T-helper 1 cell treated with Interleukin-12 subunit alpha and Interleukin-12 subunit beta and Interleukin-4 antibody, amounts not matched to agents 30 μg/mL and 1 μg/mL, for 36 hours (primary cell): ENCODE measurements at regions not wholly inside any gene's neighbourhood (a gene's known extent, or its start where the extent isn't known, plus 50 kb on each side); places are given as distances from the start of the nearest gene placed in this dataset.

Source experiments
- H3K27ac Mint-ChIP-seq: one replicate; pipeline ENCODE4 v1.8.0; 2021; ENCODE audit warnings: mild to moderate bottlenecking, mixed read lengths
- H3K27me3 Mint-ChIP-seq: one replicate; pipeline ENCODE4 v1.8.0; 2021; ENCODE audit warnings: low read depth, mixed read lengths
- H3K36me3 Mint-ChIP-seq: one replicate; pipeline ENCODE4 v1.8.0; 2021; ENCODE audit warnings: low read depth, mixed read lengths
- H3K4me1 Mint-ChIP-seq: one replicate; pipeline ENCODE4 v1.8.0; 2021; ENCODE audit warnings: low read depth, mixed read lengths
- H3K4me3 Mint-ChIP-seq: one replicate; pipeline ENCODE4 v1.8.0; 2021; ENCODE audit warnings: mild to moderate bottlenecking, moderate library complexity, mixed read lengths
- H3K9me3 Mint-ChIP-seq: one replicate; pipeline ENCODE4 v1.8.0; 2021; ENCODE audit warnings: mixed read lengths

GRCh38 chr4:22921936-22922335 is 229.2 kb downstream of the GBA3 start:
- Mint-ChIP-seq H3K36me3 (no peaks in the 10 kb centered on the region), H3K4me3 (no peak overlapping the region), H3K27me3 (no peaks in the 10 kb centered on the region), H3K4me1 (no peaks in the 10 kb centered on the region), H3K27ac (no peak overlapping the region), H3K9me3 (no peaks in the 10 kb centered on the region)

GRCh38 chr4:22911285-22911684 is 218.5 kb downstream of the GBA3 start:
- no peak overlapping the region for H3K4me3 Mint-ChIP-seq
- H3K9me3 Mint-ChIP-seq = no peaks in the 10 kb centered on the region
- no peak overlapping the region for H3K27ac Mint-ChIP-seq
- H3K36me3 Mint-ChIP-seq = no peaks in the 10 kb centered on the region
- no peaks in the 10 kb centered on the region for H3K4me1 Mint-ChIP-seq
- no peaks in the 10 kb centered on the region for H3K27me3 Mint-ChIP-seq

- Mint-ChIP-seq H3K36me3 (no peaks in the 10 kb centered on the region), H3K27me3 (no peaks in the 10 kb centered on the region), H3K4me1 (no peaks in the 10 kb centered on the region), H3K27ac (no peak overlapping the region), H3K9me3 (no peaks in the 10 kb centered on the region), H3K4me3 (no peak overlapping the region)
These were observed 217.5 kb downstream of the GBA3 start for GRCh38 chr4:22910200-22910599.

- H3K36me3 Mint-ChIP-seq = no peaks in the 10 kb centered on the region
- no peaks in the 10 kb centered on the region for H3K4me1 Mint-ChIP-seq
- H3K4me3 Mint-ChIP-seq = no peak overlapping the region
- no peaks in the 10 kb centered on the region for H3K9me3 Mint-ChIP-seq
- H3K27me3 Mint-ChIP-seq = no peaks in the 10 kb centered on the region
- no peak overlapping the region for H3K27ac Mint-ChIP-seq
These were observed 213.3 kb downstream of the GBA3 start for GRCh38 chr4:22906045-22906444.

- no peaks in the 10 kb centered on the region for H3K36me3 Mint-ChIP-seq
- no peaks in the 10 kb centered on the region for H3K27me3 Mint-ChIP-seq
- H3K4me1 Mint-ChIP-seq = no peaks in the 10 kb centered on the region
- no peak overlapping the region for H3K27ac Mint-ChIP-seq
- H3K9me3 Mint-ChIP-seq = no peaks in the 10 kb centered on the region
- H3K4me3 Mint-ChIP-seq = no peak overlapping the region
These were observed 211.2 kb downstream of the GBA3 start for GRCh38 chr4:22903913-22904312.

GRCh38 chr4:22901631-22902030 is 208.9 kb downstream of the GBA3 start:
- Mint-ChIP-seq H3K9me3 (no peaks in the 10 kb centered on the region), H3K4me1 (no peaks in the 10 kb centered on the region), H3K36me3 (no peaks in the 10 kb centered on the region), H3K4me3 (no peak overlapping the region), H3K27ac (no peak overlapping the region), H3K27me3 (peaks cover 3% of the 10 kb centered on the region)

GRCh38 chr4:22900876-22901275 is 208.1 kb downstream of the GBA3 start:
- Mint-ChIP-seq H3K36me3 (no peaks in the 10 kb centered on the region), H3K4me1 (no peaks in the 10 kb centered on the region), H3K4me3 (no peak overlapping the region)

GRCh38 chr4:22897520-22898108 is 204.9 kb downstream of the GBA3 start:
- no peak overlapping the region for H3K27ac Mint-ChIP-seq
- H3K9me3 Mint-ChIP-seq = no peaks in the 10 kb centered on the region
- no peaks in the 10 kb centered on the region for H3K4me1 Mint-ChIP-seq
- peaks cover 3% of the 10 kb centered on the region for H3K27me3 Mint-ChIP-seq
- H3K4me3 Mint-ChIP-seq = no peak overlapping the region
- no peaks in the 10 kb centered on the region for H3K36me3 Mint-ChIP-seq

More at GRCh38 chr4:22900876-22901275, 208.1 kb downstream of the GBA3 start:
- Mint-ChIP-seq H3K27me3 (peaks cover 3% of the 10 kb centered on the region), H3K27ac (no peak overlapping the region), H3K9me3 (no peaks in the 10 kb centered on the region)

- Mint-ChIP-seq H3K27ac (no peak overlapping the region), H3K27me3 (peaks cover 3% of the 10 kb centered on the region), H3K36me3 (no peaks in the 10 kb centered on the region), H3K4me3 (no peak overlapping the region), H3K9me3 (no peaks in the 10 kb centered on the region), H3K4me1 (no peaks in the 10 kb centered on the region)
These were observed 202.7 kb downstream of the GBA3 start for GRCh38 chr4:22895482-22895881.

GRCh38 chr4:22884157-22884556 is 191.4 kb downstream of the GBA3 start:
- Mint-ChIP-seq H3K4me1 (no peaks in the 10 kb centered on the region), H3K36me3 (no peaks in the 10 kb centered on the region), H3K9me3 (no peaks in the 10 kb centered on the region), H3K27ac (no peak overlapping the region), H3K27me3 (no peaks in the 10 kb centered on the region), H3K4me3 (no peak overlapping the region)

GRCh38 chr4:22881411-22881810 is 188.7 kb downstream of the GBA3 start:
- H3K27me3 Mint-ChIP-seq = no peaks in the 10 kb centered on the region
- H3K27ac Mint-ChIP-seq = no peak overlapping the region
- H3K4me1 Mint-ChIP-seq = no peaks in the 10 kb centered on the region
- H3K9me3 Mint-ChIP-seq = no peaks in the 10 kb centered on the region
- no peak overlapping the region for H3K4me3 Mint-ChIP-seq
- no peaks in the 10 kb centered on the region for H3K36me3 Mint-ChIP-seq

- H3K36me3 Mint-ChIP-seq = no peaks in the 10 kb centered on the region
- H3K4me1 Mint-ChIP-seq = no peaks in the 10 kb centered on the region
- H3K4me3 Mint-ChIP-seq = no peak overlapping the region
- H3K9me3 Mint-ChIP-seq = no peaks in the 10 kb centered on the region
- H3K27me3 Mint-ChIP-seq = no peaks in the 10 kb centered on the region
- no peak overlapping the region for H3K27ac Mint-ChIP-seq
These were observed 184.8 kb downstream of the GBA3 start for GRCh38 chr4:22877486-22878052.

GRCh38 chr4:22876270-22876669 is 183.5 kb downstream of the GBA3 start:
- Mint-ChIP-seq H3K27me3 (no peaks in the 10 kb centered on the region), H3K4me3 (no peak overlapping the region), H3K9me3 (no peaks in the 10 kb centered on the region), H3K36me3 (no peaks in the 10 kb centered on the region), H3K27ac (no peak overlapping the region), H3K4me1 (no peaks in the 10 kb centered on the region)

- Mint-ChIP-seq H3K9me3 (no peaks in the 10 kb centered on the region), H3K4me3 (no peak overlapping the region), H3K36me3 (no peaks in the 10 kb centered on the region), H3K27me3 (no peaks in the 10 kb centered on the region), H3K4me1 (no peaks in the 10 kb centered on the region), H3K27ac (no peak overlapping the region)
These were observed 183.0 kb downstream of the GBA3 start for GRCh38 chr4:22875587-22876257.

- Mint-ChIP-seq H3K4me1 (no peaks in the 10 kb centered on the region), H3K27me3 (no peaks in the 10 kb centered on the region), H3K9me3 (no peaks in the 10 kb centered on the region), H3K4me3 (no peak overlapping the region), H3K36me3 (no peaks in the 10 kb centered on the region), H3K27ac (no peak overlapping the region)
These were observed 181.7 kb downstream of the GBA3 start for GRCh38 chr4:22874334-22874912.
